Endothelial cell of umbilical vein (primary cell): ENCODE measurements at regions not wholly inside any gene's neighbourhood (a gene's known extent, or its start where the extent isn't known, plus 50 kb on each side); places are given as distances from the start of the nearest gene placed in this dataset.

Experiments used
- BruUV-seq: library from RNA; stranded (reverse); fragments of 400-500 nt; replicated peaks from 2 replicates; lab custom pipeline; 2021; lab: Mats Ljungman, UMichigan
- CTCF ChIA-PET: fragments of 300-600, 350-600 bp; sonication (Branson Sonifier 250); formaldehyde crosslinking; loops from one replicate; lab custom pipeline; 2021; ENCODE audit warnings: antibody characterized with exemption, inconsistent platforms; lab: Charles Lee
- POLR2A ChIA-PET: fragments of 300-600, 350-600 bp; sonication (Branson Sonifier 250); formaldehyde crosslinking; loops from one replicate; lab custom pipeline; 2021; ENCODE audit warnings: antibody characterized with exemption, inconsistent platforms; lab: Charles Lee
- DNase-seq: peaks from one replicate; pipeline ENCODE4 v3.0.0-alpha.2; 2011; ENCODE audit warnings: low read depth, low spot score
- FAIRE-seq: peaks from 2 replicates; lab custom pipeline; 2011; peaks lifted over from hg19 to GRCh38; lab: Jason Lieb, UNC
- H2AFZ ChIP-seq: 2 replicates; pipeline ENCODE4 v1.6.0; 2012; ENCODE audit warnings: low read depth, low read length, control low read depth, inconsistent platforms
- H3K27ac ChIP-seq: 2 replicates; pipeline ENCODE4 v1.5.1; 2011; ENCODE audit warnings: low read depth, mild to moderate bottlenecking, control low read depth, low read length, moderate library complexity; ENCODE audit not compliant: insufficient read depth
- H3K27me3 ChIP-seq, 2 experiments: 2 replicates each; pipeline versions ENCODE4 v1.6.0 to v1.6.1; 2011; ENCODE audit warnings: low read length in 2 of 2, mixed read lengths in 1 of 2; ENCODE audit not compliant: control insufficient read depth in 2 of 2, insufficient read depth in 2 of 2
- H3K36me3 ChIP-seq, 2 experiments: 2 replicates in 1 of 2; 3 replicates in 1 of 2; pipeline ENCODE4 v1.5.1; 2011; ENCODE audit warnings: low read length in 2 of 2, mild to moderate bottlenecking in 1 of 2, moderate library complexity in 1 of 2; ENCODE audit not compliant: control insufficient read depth in 2 of 2, insufficient read depth in 2 of 2; ENCODE audit errors: extremely low read depth in 1 of 2
- H3K4me1 ChIP-seq: 3 replicates; pipeline ENCODE4 v1.5.1; 2011; ENCODE audit warnings: mild to moderate bottlenecking, low read length; ENCODE audit not compliant: control insufficient read depth, insufficient read depth; ENCODE audit errors: extremely low read depth
- H3K4me2 ChIP-seq: 2 replicates; pipeline ENCODE4 v1.6.1; 2011; ENCODE audit warnings: low read length, control low read depth, mixed read lengths; ENCODE audit not compliant: insufficient read depth
- H3K4me3 ChIP-seq, 3 experiments: fragments of 200-600 bp in 1 of 3; sonication (generic), shearing (Covaris generic) in 1 of 3; replicated peaks in 1 of 3; 2 replicates each; pipeline ENCODE4 v1.5.1; 2011 to 2016; ENCODE audit warnings: control low read depth in 3 of 3, low read length in 3 of 3, mild to moderate bottlenecking in 2 of 3, inconsistent platforms in 1 of 3, low read depth in 1 of 3, moderate library complexity in 1 of 3; ENCODE audit not compliant: insufficient read depth in 1 of 3
- H3K79me2 ChIP-seq: 2 replicates; pipeline ENCODE4 v1.6.0; 2012; ENCODE audit warnings: low read length, inconsistent platforms; ENCODE audit not compliant: control insufficient read depth, insufficient read depth
- H3K9ac ChIP-seq: replicated peaks from 2 replicates; pipeline ENCODE3; 2011; ENCODE audit warnings: low read length, control low read depth; ENCODE audit not compliant: insufficient read depth; ENCODE audit errors: extremely low read depth
- H3K9me1 ChIP-seq: replicated peaks from 3 replicates; pipeline ENCODE4 v1.6.0; 2011; ENCODE audit warnings: mild to moderate bottlenecking, low read length; ENCODE audit not compliant: control insufficient read depth, insufficient read depth; ENCODE audit errors: extremely low read depth
- H3K9me3 ChIP-seq: replicated peaks from 2 replicates; pipeline ENCODE4 v1.5.1; 2012; ENCODE audit warnings: low read length, inconsistent platforms; ENCODE audit not compliant: control insufficient read depth, insufficient read depth
- H4K20me1 ChIP-seq: replicated peaks from 2 replicates; pipeline ENCODE3; 2011; ENCODE audit warnings: mild to moderate bottlenecking, low read length; ENCODE audit not compliant: control insufficient read depth, insufficient read depth; ENCODE audit errors: extremely low read depth
- EZH2 ChIP-seq: IDR thresholded peaks from 2 replicates; pipeline ENCODE4 v1.6.1; 2012; ENCODE audit warnings: borderline replicate concordance, low read depth, mild to moderate bottlenecking, moderate library complexity, low read length, inconsistent platforms; ENCODE audit not compliant: severe bottlenecking
- FOS ChIP-seq: IDR thresholded peaks from 2 replicates; pipeline ENCODE4 v1.6.1; 2011; ENCODE audit warnings: mild to moderate bottlenecking, low read length, moderate library complexity, borderline replicate concordance; ENCODE audit not compliant: insufficient read depth
- GATA2 ChIP-seq: IDR thresholded peaks from 2 replicates; pipeline ENCODE4 v1.7.0; 2011; ENCODE audit warnings: low read depth, mild to moderate bottlenecking, moderate library complexity, mixed read lengths, low read length; ENCODE audit not compliant: insufficient read length, insufficient read depth
- JUN ChIP-seq: IDR thresholded peaks from 2 replicates; pipeline ENCODE4 v1.6.1; 2011; ENCODE audit warnings: borderline replicate concordance, low read depth; ENCODE audit not compliant: insufficient read length, insufficient read depth
- MYC ChIP-seq: IDR thresholded peaks from one replicate; pipeline ENCODE4 v1.6.1; 2011; ENCODE audit warnings: mild to moderate bottlenecking, low read depth, low read length
- POLR2A ChIP-seq: IDR thresholded peaks from 2 replicates; pipeline ENCODE4 v1.6.1; 2012; ENCODE audit warnings: low read depth, mild to moderate bottlenecking, control low read depth, low read length
- POLR2AphosphoS5 ChIP-seq: IDR thresholded peaks from 2 replicates; pipeline ENCODE4 v1.6.1; 2012; ENCODE audit warnings: low read depth, mild to moderate bottlenecking, control low read depth, low read length, moderate library complexity; ENCODE audit not compliant: insufficient read depth
- dilution Hi-C: fragments of 300-500 bp; cut with MboI; formaldehyde crosslinking; loops from one replicate; pipeline ENCODE4 v1.15.0; 2019; ENCODE audit warnings: low sequenced_read_pairs; ENCODE audit not compliant: extremely low pct_ligation_motif_present
- intact Hi-C: fragments of 100-400 bp; cut with micrococcal nuclease; formaldehyde crosslinking; loops from one replicate; pipeline ENCODE4 v1.10.0; 2022
- TF ChIP-seq, protein P1 (sequence below): IDR thresholded peaks from 2 replicates; pipeline ENCODE4 v1.6.1; 2011; ENCODE audit not compliant: insufficient read depth, insufficient read length
- TF ChIP-seq, protein P2 (sequence below), 2 donors: IDR thresholded peaks; 1 replicate in 1 of 2; 2 replicates in 1 of 2; pipeline ENCODE4 v1.5.1; 2011; ENCODE audit warnings: low read length in 2 of 2, mild to moderate bottlenecking in 2 of 2, moderate library complexity in 2 of 2, control low read depth in 1 of 2, inconsistent platforms in 1 of 2, low read depth in 1 of 2; ENCODE audit not compliant: insufficient read depth in 1 of 2; ENCODE audit errors: extremely low read depth in 1 of 2

DNA sequence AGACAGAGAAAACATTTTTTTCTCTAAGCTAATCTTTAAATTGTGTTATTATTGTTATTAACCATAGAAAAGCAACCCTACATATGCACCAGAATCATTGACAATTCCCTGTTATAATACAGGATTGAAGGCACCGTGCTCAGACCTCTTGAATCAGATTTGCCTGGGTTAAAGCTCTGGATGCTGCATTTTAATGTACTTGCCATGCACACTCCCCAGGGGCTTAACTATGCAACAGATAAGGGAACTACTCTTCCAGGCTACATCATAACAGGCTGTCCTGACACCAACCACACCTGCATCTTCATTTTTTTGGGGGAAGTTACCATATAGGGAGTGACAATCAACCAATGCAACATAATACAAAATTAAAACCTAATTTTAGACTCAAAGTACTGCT, 1187.6 kb upstream of the CDH8 start:
- no peaks in the 10 kb centered on the region for H3K9me1 ChIP-seq
- DNase-seq (no peak), FAIRE-seq (no peak)
- no TSS peak for BruUV-seq
- no peak overlapping the region for H3K9ac ChIP-seq
- H3K27ac ChIP-seq = no peak overlapping the region
- dilution Hi-C loops (no loop called here), intact Hi-C loops (no loop called here)
- H3K79me2 ChIP-seq = no peaks in the 10 kb centered on the region
- H4K20me1 ChIP-seq = no peaks in the 10 kb centered on the region
- H3K36me3 ChIP-seq = no peaks in the 10 kb centered on the region
- TF ChIP-seq JUN (no peak), POLR2A (no peak), EZH2 (no peak), MYC (no peak), FOS (no peak), GATA2 (no peak), POLR2AphosphoS5 (no peak)
- TF ChIP-seq, protein P1, sequence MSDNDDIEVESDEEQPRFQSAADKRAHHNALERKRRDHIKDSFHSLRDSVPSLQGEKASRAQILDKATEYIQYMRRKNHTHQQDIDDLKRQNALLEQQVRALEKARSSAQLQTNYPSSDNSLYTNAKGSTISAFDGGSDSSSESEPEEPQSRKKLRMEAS = no peak
- TF ChIP-seq, protein P2, sequence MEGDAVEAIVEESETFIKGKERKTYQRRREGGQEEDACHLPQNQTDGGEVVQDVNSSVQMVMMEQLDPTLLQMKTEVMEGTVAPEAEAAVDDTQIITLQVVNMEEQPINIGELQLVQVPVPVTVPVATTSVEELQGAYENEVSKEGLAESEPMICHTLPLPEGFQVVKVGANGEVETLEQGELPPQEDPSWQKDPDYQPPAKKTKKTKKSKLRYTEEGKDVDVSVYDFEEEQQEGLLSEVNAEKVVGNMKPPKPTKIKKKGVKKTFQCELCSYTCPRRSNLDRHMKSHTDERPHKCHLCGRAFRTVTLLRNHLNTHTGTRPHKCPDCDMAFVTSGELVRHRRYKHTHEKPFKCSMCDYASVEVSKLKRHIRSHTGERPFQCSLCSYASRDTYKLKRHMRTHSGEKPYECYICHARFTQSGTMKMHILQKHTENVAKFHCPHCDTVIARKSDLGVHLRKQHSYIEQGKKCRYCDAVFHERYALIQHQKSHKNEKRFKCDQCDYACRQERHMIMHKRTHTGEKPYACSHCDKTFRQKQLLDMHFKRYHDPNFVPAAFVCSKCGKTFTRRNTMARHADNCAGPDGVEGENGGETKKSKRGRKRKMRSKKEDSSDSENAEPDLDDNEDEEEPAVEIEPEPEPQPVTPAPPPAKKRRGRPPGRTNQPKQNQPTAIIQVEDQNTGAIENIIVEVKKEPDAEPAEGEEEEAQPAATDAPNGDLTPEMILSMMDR (IDR thresholded peaks at IDR 0.05; ENCODE audit: extremely low read depth in 1 of 2, insufficient read depth in 1 of 2, low read depth in 1 of 2, low read length in 2 of 2) = no peak
- ChIA-PET CTCF (no interaction called here), POLR2A (no interaction called here)
- H2AFZ ChIP-seq = no peak overlapping the region
- no peak overlapping the region for H3K4me2 ChIP-seq
- peaks cover 2% of the 10 kb centered on the region for H3K9me3 ChIP-seq
- no peaks in the 10 kb centered on the region for H3K27me3 ChIP-seq
- H3K4me1 ChIP-seq = no peaks in the 10 kb centered on the region
- H3K4me3 ChIP-seq = no peak overlapping the region
